Peyer's patch (tissue), 4 donors: ENCODE measurements at regions not wholly inside any gene's neighbourhood (a gene's known extent, or its start where the extent isn't known, plus 50 kb on each side); places are given as distances from the start of the nearest gene placed in this dataset.

ENCODE experiments used
- POLR2A ChIP-seq, 2 donors: fragments of 450-650 bp; IDR thresholded peaks; one replicate each; pipeline ENCODE4 v1.5.1; 2017; ENCODE audit warnings: antibody characterized with exemption in 2 of 2, mild to moderate bottlenecking in 2 of 2, moderate library complexity in 2 of 2
- TF ChIP-seq, protein P1 (sequence below), 6 experiments: fragments of 450-650 bp in 4 of 6; fragments of 200-600 bp in 2 of 6; sonication (generic) in 1 of 6; IDR thresholded peaks; one replicate each; pipeline ENCODE4 v1.5.1; 2017 to 2019; ENCODE audit warnings: antibody characterized with exemption in 6 of 6, mild to moderate bottlenecking in 3 of 6, moderate library complexity in 1 of 6

GRCh38 chr2:48203668-48204067, 110.8 kb upstream of the FOXN2 start:
- TF ChIP-seq, protein P1, sequence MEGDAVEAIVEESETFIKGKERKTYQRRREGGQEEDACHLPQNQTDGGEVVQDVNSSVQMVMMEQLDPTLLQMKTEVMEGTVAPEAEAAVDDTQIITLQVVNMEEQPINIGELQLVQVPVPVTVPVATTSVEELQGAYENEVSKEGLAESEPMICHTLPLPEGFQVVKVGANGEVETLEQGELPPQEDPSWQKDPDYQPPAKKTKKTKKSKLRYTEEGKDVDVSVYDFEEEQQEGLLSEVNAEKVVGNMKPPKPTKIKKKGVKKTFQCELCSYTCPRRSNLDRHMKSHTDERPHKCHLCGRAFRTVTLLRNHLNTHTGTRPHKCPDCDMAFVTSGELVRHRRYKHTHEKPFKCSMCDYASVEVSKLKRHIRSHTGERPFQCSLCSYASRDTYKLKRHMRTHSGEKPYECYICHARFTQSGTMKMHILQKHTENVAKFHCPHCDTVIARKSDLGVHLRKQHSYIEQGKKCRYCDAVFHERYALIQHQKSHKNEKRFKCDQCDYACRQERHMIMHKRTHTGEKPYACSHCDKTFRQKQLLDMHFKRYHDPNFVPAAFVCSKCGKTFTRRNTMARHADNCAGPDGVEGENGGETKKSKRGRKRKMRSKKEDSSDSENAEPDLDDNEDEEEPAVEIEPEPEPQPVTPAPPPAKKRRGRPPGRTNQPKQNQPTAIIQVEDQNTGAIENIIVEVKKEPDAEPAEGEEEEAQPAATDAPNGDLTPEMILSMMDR (IDR thresholded peaks at IDR 0.05) = no peak
- no peak for TF ChIP-seq POLR2A (IDR thresholded peaks at IDR 0.05)
